ENCODE measurements at regions not wholly inside any gene's neighbourhood (a gene's known extent, or its start where the extent isn't known, plus 50 kb on each side); places are given as distances from the start of the nearest gene placed in this dataset.

DNA sequence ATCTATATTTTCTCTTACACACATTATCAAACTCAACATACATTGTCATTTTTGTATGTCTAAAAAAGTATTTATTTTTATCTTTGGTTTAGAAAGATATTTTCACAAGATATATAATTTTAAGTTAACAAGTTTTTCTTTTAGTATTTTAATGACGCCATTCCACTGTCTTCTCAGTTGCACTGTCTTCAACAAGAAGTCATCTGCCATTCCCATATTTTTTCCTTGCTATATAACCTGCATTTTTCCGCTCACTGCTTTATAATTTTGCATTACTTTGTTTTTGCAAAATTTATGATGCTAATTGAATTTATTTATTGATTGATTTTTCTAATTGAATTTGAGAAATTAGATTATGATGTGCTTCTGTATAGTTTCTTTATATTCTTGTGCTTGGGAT lies 357.8 kb upstream of the RNF32 start:
- DNase-seq (no peak), FAIRE-seq (no peak)
- no peak overlapping the region for H3K9ac ChIP-seq (ENCODE audit: low read length in 3 of 3)
- no peaks in the 10 kb centered on the region for H3K4me1 ChIP-seq (ENCODE audit: control insufficient read depth in 2 of 3, insufficient read depth in 2 of 3, low read depth in 1 of 3, low read length in 3 of 3)
- TF ChIP-seq, protein P1, sequence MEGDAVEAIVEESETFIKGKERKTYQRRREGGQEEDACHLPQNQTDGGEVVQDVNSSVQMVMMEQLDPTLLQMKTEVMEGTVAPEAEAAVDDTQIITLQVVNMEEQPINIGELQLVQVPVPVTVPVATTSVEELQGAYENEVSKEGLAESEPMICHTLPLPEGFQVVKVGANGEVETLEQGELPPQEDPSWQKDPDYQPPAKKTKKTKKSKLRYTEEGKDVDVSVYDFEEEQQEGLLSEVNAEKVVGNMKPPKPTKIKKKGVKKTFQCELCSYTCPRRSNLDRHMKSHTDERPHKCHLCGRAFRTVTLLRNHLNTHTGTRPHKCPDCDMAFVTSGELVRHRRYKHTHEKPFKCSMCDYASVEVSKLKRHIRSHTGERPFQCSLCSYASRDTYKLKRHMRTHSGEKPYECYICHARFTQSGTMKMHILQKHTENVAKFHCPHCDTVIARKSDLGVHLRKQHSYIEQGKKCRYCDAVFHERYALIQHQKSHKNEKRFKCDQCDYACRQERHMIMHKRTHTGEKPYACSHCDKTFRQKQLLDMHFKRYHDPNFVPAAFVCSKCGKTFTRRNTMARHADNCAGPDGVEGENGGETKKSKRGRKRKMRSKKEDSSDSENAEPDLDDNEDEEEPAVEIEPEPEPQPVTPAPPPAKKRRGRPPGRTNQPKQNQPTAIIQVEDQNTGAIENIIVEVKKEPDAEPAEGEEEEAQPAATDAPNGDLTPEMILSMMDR (IDR thresholded peaks at IDR 0.05; ENCODE audit: borderline replicate concordance, extremely low read depth, insufficient read depth): no peak
- no peak overlapping the region for H3K27ac ChIP-seq (ENCODE audit: low read depth in 2 of 2, low read length in 2 of 2)
- no peaks in the 10 kb centered on the region for H3K36me3 ChIP-seq (ENCODE audit: control insufficient read depth in 2 of 3, insufficient read depth in 3 of 3, low read length in 3 of 3)
- H3K9me3 ChIP-seq (ENCODE audit: control insufficient read depth in 2 of 3, insufficient read depth in 1 of 3, low read length in 3 of 3): peaks cover 0 to 6% (median 0%) of the 10 kb centered on the region in 3 donors
- no peaks in the 10 kb centered on the region for H3K27me3 ChIP-seq (ENCODE audit: control insufficient read depth, insufficient read depth, low read length)
- intact Hi-C loops (cut with DNase I): no loop called here
- no peak overlapping the region for H3K4me3 ChIP-seq (ENCODE audit: low read length in 3 of 3)

DNA sequence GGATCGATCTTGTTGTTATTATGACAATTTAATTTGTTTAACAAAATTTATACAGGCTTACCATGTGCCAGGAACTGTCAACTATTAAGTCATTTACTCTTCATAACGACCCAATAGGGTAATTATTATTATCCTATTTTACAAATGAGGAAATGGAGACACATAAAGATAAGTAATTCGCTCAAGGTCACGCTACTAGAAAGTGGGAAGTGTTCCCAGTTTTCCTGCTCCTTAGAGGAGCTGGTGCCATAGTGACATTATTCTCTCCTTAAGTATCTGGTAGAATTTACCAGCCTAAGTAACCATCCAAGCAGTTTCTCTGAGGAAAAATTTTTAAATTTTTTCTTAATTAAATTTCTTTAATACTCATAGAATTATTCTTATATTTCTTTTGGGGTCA lies 360.9 kb upstream of the RNF32 start:
- Histone ChIP-seq H3K9me3 (ENCODE audit: control insufficient read depth in 2 of 3, insufficient read depth in 1 of 3, low read length in 3 of 3) (no peaks in the 10 kb centered on the region), H3K9ac (ENCODE audit: low read length in 3 of 3) (no peak overlapping the region), H3K27me3 (ENCODE audit: control insufficient read depth, insufficient read depth, low read length) (no peaks in the 10 kb centered on the region), H3K4me1 (ENCODE audit: control insufficient read depth in 2 of 3, insufficient read depth in 2 of 3, low read depth in 1 of 3, low read length in 3 of 3) (no peaks in the 10 kb centered on the region), H3K4me3 (ENCODE audit: low read length in 3 of 3) (no peak overlapping the region), H3K36me3 (ENCODE audit: control insufficient read depth in 2 of 3, insufficient read depth in 3 of 3, low read length in 3 of 3) (no peaks in the 10 kb centered on the region), H3K27ac (ENCODE audit: low read depth in 2 of 2, low read length in 2 of 2) (no peak overlapping the region)
- DNase-seq: no peak
- TF ChIP-seq, protein P1 (IDR thresholded peaks at IDR 0.05; ENCODE audit: borderline replicate concordance, extremely low read depth, insufficient read depth): no peak
- FAIRE-seq: no peak
- intact Hi-C loops (cut with DNase I): no loop called here

DNA sequence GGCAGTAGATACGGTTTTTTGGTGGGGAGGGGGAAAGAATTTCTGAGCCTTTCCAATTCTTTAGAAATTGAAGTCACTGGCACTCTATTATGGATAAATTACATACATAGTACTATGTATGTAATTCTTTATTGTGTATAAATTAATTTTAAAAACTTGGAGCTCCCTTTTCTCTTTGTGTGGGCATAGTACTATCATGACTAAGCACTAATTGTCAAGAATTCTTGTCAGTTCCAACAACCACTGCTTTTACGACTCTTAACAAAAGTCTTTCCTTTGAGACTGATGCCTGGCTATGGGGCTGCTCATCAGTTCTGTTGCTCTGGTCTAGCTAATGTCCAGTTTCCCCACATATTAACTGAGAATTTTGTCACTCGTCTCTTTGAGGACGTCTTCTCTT lies 365.3 kb upstream of the RNF32 start:
- Histone ChIP-seq H3K9me3 (ENCODE audit: control insufficient read depth in 2 of 3, insufficient read depth in 1 of 3, low read length in 3 of 3) (peaks cover 0 to 3% (median 0%) of the 10 kb centered on the region in 3 donors), H3K27me3 (ENCODE audit: control insufficient read depth, insufficient read depth, low read length) (no peaks in the 10 kb centered on the region), H3K36me3 (ENCODE audit: control insufficient read depth in 2 of 3, insufficient read depth in 3 of 3, low read length in 3 of 3) (no peaks in the 10 kb centered on the region), H3K4me1 (ENCODE audit: control insufficient read depth in 2 of 3, insufficient read depth in 2 of 3, low read depth in 1 of 3, low read length in 3 of 3) (no peaks in the 10 kb centered on the region), H3K9ac (ENCODE audit: low read length in 3 of 3) (no peak overlapping the region), H3K27ac (ENCODE audit: low read depth in 2 of 2, low read length in 2 of 2) (no peak overlapping the region), H3K4me3 (ENCODE audit: low read length in 3 of 3) (no peak overlapping the region)
- FAIRE-seq: no peak
- intact Hi-C loops (cut with DNase I): no loop called here
- TF ChIP-seq, protein P1 (IDR thresholded peaks at IDR 0.05; ENCODE audit: borderline replicate concordance, extremely low read depth, insufficient read depth): no peak
- DNase-seq: no peak

DNA sequence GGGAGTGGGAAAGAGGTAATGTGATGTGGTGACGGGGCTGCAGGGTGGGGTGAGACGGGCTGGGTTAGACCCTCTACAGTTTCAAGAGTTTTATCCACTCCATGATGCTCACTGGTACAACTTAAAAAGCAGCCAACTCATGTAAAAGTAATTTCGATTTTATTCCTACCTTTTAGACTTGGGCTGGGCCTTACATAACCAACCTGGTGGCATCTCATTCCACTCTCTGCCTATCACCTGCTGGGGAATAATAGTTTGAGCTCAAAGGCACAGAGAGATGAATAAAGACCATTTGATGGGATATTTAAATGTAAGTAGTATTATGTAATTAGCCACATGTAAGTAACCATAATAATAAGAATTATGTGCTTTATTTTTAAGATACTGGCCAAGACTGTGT lies 366.0 kb upstream of the RNF32 start:
- DNase-seq (no peak), FAIRE-seq (no peak)
- TF ChIP-seq, protein P1 (IDR thresholded peaks at IDR 0.05; ENCODE audit: borderline replicate concordance, extremely low read depth, insufficient read depth): no peak
- Histone ChIP-seq H3K36me3 (ENCODE audit: control insufficient read depth in 2 of 3, insufficient read depth in 3 of 3, low read length in 3 of 3) (no peaks in the 10 kb centered on the region), H3K9ac (ENCODE audit: low read length in 3 of 3) (no peak overlapping the region), H3K27ac (ENCODE audit: low read depth in 2 of 2, low read length in 2 of 2) (no peak overlapping the region), H3K4me3 (ENCODE audit: low read length in 3 of 3) (no peak overlapping the region), H3K4me1 (ENCODE audit: control insufficient read depth in 2 of 3, insufficient read depth in 2 of 3, low read depth in 1 of 3, low read length in 3 of 3) (no peaks in the 10 kb centered on the region), H3K27me3 (ENCODE audit: control insufficient read depth, insufficient read depth, low read length) (no peaks in the 10 kb centered on the region), H3K9me3 (ENCODE audit: control insufficient read depth in 2 of 3, insufficient read depth in 1 of 3, low read length in 3 of 3) (peaks cover 0 to 3% (median 0%) of the 10 kb centered on the region in 3 donors)
- intact Hi-C loops (cut with DNase I): no loop called here

Measured in kidney (tissue), 13 donors.